Pancreas (tissue), 10 donors: ENCODE measurements at regions not wholly inside any gene's neighbourhood (a gene's known extent, or its start where the extent isn't known, plus 50 kb on each side); places are given as distances from the start of the nearest gene placed in this dataset.
A peak's percentile ranks its signal among the peaks of the same experiment; 100 is the strongest.

Experiments
- ATAC-seq, 4 donors: fragments of 200-7000 bp; cut with Tn5 transposase; one replicate each; pipeline versions ENCODE4 v1.8.0 to v1.9.1; 2020; ENCODE audit warnings: mild to moderate bottlenecking in 4 of 4, moderate library complexity in 4 of 4
- DNase-seq, 6 donors: peaks; one replicate each; pipeline ENCODE4 v3.0.0-alpha.2; 2020
- FAIRE-seq: peaks from 2 replicates; lab custom pipeline; 2012; peaks lifted over from hg19 to GRCh38; lab: Jason Lieb, UNC
- H3K27ac ChIP-seq, 4 donors: fragments of 200-600 bp; sonication (generic); 1 replicate in 3 of 4; 2 replicates in 1 of 4; pipeline versions ENCODE4 v1.5.0 to v1.8.0; 2020
- H3K27me3 ChIP-seq, 4 donors: fragments of 200-600 bp; one replicate each; pipeline ENCODE4 v1.8.0; 2021
- H3K36me3 ChIP-seq, 3 donors: fragments of 200-600 bp; sonication (generic) in 1 of 3; one replicate each; pipeline versions ENCODE4 v1.5.0 to v1.8.0; 2020 to 2021
- H3K4me1 ChIP-seq, 3 donors: fragments of 200-600 bp; one replicate each; pipeline ENCODE4 v1.8.0; 2021
- H3K4me3 ChIP-seq, 4 donors: fragments of 200-600 bp; sonication (generic) in 2 of 4; one replicate each; pipeline versions ENCODE4 v1.5.0 to v1.8.0; 2020 to 2021
- H3K9me3 ChIP-seq, 4 donors: fragments of 200-600 bp; one replicate each; pipeline ENCODE4 v1.8.0; 2021
- WGBS, 2 donors: extraction: QIAGEN DNeasy Blood & Tissue Kit; methylation state at CpG; one replicate each; pipeline ENCODE4 v1.1.7; 2013; 5-methylcytosine and 5-hydroxymethylcytosine counted together
- intact Hi-C, 3 donors: fragments of 100-400 bp; cut with DNase I; formaldehyde crosslinking; loops; one replicate each; pipeline versions ENCODE4 v1.11.1 to v1.14.2; 2022
- TF ChIP-seq, protein P1 (sequence below), 4 donors: fragments of 200-600 bp; sonication (generic) in 3 of 4; IDR thresholded peaks; one replicate each; pipeline versions ENCODE4 v1.5.0 to v1.8.0; 2021; ENCODE audit warnings: antibody characterized with exemption in 4 of 4
- donor health status: healthy with polysubstance abuse.
- donor health status: DM: no; HTN: no; CAD: no; lungs with moderate emphysema.
- donor health status: DM: no; HTN: no; CAD: no.
- donor health status: control.
- donor health status: control.
- donor health status: Bipolar disorder and iron deficiency.
- donor health status: DM: yes; HTN: yes; CAD: no.
- donor health status: DM: no; HTN: no; CAD: no.
- donor health status: DM: no; HTN: no; CAD: no.
- donor health status: DM: yes; HTN: yes; CAD: no.

DNA sequence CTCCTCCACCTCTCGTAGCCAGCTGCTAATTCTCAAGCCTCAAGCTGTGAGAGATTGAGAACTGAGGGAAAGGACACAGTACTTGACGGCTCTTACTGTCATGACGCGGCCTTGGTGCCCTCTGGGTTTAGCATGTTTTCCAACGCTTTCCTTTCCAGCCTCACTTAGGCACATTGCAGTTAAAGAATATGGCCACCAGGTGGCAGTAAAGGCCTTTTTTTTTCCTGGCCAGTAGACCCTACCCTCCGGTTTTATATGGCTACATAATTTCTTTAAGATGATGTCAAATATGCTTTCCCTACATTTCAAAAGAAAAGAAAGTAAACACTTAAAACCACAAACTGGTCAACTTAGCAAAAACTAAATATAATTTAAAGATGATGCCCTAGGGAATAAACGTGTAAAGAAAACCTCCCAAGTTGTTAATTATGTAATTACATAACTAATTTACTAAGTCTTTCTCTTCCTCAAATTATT lies 56.8 kb upstream of the PRDX6 start:
- H3K27me3 ChIP-seq, result no peaks in the 10 kb centered on the region
- TF ChIP-seq, protein P1, sequence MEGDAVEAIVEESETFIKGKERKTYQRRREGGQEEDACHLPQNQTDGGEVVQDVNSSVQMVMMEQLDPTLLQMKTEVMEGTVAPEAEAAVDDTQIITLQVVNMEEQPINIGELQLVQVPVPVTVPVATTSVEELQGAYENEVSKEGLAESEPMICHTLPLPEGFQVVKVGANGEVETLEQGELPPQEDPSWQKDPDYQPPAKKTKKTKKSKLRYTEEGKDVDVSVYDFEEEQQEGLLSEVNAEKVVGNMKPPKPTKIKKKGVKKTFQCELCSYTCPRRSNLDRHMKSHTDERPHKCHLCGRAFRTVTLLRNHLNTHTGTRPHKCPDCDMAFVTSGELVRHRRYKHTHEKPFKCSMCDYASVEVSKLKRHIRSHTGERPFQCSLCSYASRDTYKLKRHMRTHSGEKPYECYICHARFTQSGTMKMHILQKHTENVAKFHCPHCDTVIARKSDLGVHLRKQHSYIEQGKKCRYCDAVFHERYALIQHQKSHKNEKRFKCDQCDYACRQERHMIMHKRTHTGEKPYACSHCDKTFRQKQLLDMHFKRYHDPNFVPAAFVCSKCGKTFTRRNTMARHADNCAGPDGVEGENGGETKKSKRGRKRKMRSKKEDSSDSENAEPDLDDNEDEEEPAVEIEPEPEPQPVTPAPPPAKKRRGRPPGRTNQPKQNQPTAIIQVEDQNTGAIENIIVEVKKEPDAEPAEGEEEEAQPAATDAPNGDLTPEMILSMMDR (IDR thresholded peaks at IDR 0.05), result peak; percentile 75 to 96 (median 88)
- DNase-seq, result peak in 5 of 6 donors; percentile 27 to 76 (median 47)
- no peaks in the 10 kb centered on the region for H3K9me3 ChIP-seq
- 10 to 12% methylated on average over 7 of the region's 7 CpGs for WGBS, 2 donors
- no peak overlapping the region for H3K27ac ChIP-seq
- intact Hi-C loops, result no loop called here
- H3K36me3 ChIP-seq, result peaks cover 0 to 7% (median 0%) of the 10 kb centered on the region in 3 donors
- peak; percentile 74 for FAIRE-seq
- H3K4me3 ChIP-seq, result no peak overlapping the region
- peaks cover 0 to 3% (median 0%) of the 10 kb centered on the region in 3 donors for H3K4me1 ChIP-seq
- ATAC-seq, result peak; percentile 94 to 96 (median 96)

DNA sequence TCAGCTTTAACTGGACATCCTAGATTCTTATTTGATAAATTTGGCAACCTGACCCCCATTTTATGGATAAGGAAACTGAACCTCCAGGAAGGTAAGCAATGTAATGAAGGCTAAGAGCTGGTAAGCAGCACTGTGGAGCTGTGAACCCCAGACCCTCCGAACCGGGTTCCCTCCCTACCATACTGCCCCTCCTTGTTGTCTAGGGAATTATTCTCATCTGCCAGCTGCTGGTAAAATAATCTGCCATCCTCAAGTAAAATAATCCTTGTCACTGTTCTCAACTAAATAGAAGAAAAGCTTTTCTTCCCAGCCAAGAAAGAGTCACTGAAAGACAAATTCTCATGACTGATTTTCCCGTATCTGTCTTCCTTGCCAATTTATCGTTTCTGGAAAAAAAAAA lies 55.8 kb upstream of the PRDX6 start:
- peaks cover 0 to 7% (median 0%) of the 10 kb centered on the region in 3 donors for H3K36me3 ChIP-seq
- peaks cover 0 to 3% (median 0%) of the 10 kb centered on the region in 3 donors for H3K4me1 ChIP-seq
- no peak overlapping the region for H3K4me3 ChIP-seq
- FAIRE-seq, result no peak
- TF ChIP-seq, protein P1 (IDR thresholded peaks at IDR 0.05), result no peak
- intact Hi-C loops, result no loop called here
- DNase-seq, result no peak
- 70 to 79% methylated on average over 4 of the region's 4 CpGs for WGBS, 2 donors
- H3K9me3 ChIP-seq, result no peaks in the 10 kb centered on the region
- no peaks in the 10 kb centered on the region for H3K27me3 ChIP-seq
- no peak overlapping the region for H3K27ac ChIP-seq
- ATAC-seq, result no peak

- H3K9me3 ChIP-seq, result no peaks in the 10 kb centered on the region
- intact Hi-C loops, result no loop called here
- DNase-seq (no peak), ATAC-seq (no peak), FAIRE-seq (no peak)
- WGBS, 2 donors, result 73% methylated on average over 4 of the region's 4 CpGs
- peaks cover 0 to 3% (median 0%) of the 10 kb centered on the region in 3 donors for H3K4me1 ChIP-seq
- H3K4me3 ChIP-seq, result no peak overlapping the region
- H3K27ac ChIP-seq, result no peak overlapping the region
- no peaks in the 10 kb centered on the region for H3K27me3 ChIP-seq
- peaks cover 0 to 7% (median 0%) of the 10 kb centered on the region in 3 donors for H3K36me3 ChIP-seq
- TF ChIP-seq, protein P1 (IDR thresholded peaks at IDR 0.05), result no peak
Observed at GRCh38 chr1:173421789-173422188, 55.3 kb upstream of the PRDX6 start.

GRCh38 chr1:173422456-173422976 lies 54.6 kb upstream of the PRDX6 start:
- Histone ChIP-seq H3K36me3 (peaks cover 0 to 7% (median 0%) of the 10 kb centered on the region in 3 donors), H3K27me3 (no peaks in the 10 kb centered on the region), H3K27ac (no peak overlapping the region), H3K4me1 (peaks cover 0 to 3% (median 0%) of the 10 kb centered on the region in 3 donors), H3K4me3 (no peak overlapping the region), H3K9me3 (no peaks in the 10 kb centered on the region)
- DNase-seq, result no peak
- FAIRE-seq, result no peak
- peak in 2 of 4 donors; percentile 68 to 70 for ATAC-seq
- TF ChIP-seq, protein P1 (IDR thresholded peaks at IDR 0.05), result no peak
- intact Hi-C loops, result no loop called here
- WGBS, 2 donors, result 58 to 71% methylated on average over 5 of the region's 5 CpGs

- FAIRE-seq, result no peak
- Histone ChIP-seq H3K4me3 (no peak overlapping the region), H3K27me3 (no peaks in the 10 kb centered on the region), H3K36me3 (no peaks in the 10 kb centered on the region), H3K27ac (no peak overlapping the region), H3K4me1 (peaks cover 0 to 3% (median 0%) of the 10 kb centered on the region in 3 donors), H3K9me3 (no peaks in the 10 kb centered on the region)
- TF ChIP-seq, protein P1 (IDR thresholded peaks at IDR 0.05), result no peak
- WGBS, 2 donors, result 83 to 90% methylated on average over 1 of the region's 1 CpG
- ATAC-seq, result no peak
- DNase-seq, result no peak
- intact Hi-C loops, result no loop called here
Observed at GRCh38 chr1:173423291-173423690, 53.8 kb upstream of the PRDX6 start.
